ENCODE measurements at regions not wholly inside any gene's neighbourhood (a gene's known extent, or its start where the extent isn't known, plus 50 kb on each side); places are given as distances from the start of the nearest gene placed in this dataset.

DNA sequence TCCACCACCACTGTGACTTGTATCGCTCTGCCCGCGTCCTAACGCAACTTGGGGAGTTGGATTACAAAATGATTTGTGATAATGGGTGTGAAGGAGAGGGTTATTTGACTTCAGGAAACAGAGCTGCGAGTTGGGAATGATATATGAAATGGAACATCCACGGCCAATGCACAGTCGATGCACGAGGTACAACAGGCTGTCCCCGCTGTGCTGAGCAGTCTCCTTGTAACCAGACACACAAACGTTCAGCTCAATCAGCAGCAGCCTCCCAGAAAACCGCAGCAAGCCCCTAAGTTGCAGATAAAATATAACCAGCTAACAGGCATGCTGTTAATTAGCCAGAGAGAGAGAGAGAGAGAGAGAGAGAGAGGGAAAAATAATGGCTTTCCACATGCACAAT, 332.7 kb upstream of the MGMT start:
- no peak overlapping the region for H3K9ac ChIP-seq
- no peaks in the 10 kb centered on the region for H3K27me3 ChIP-seq
- H3K36me3 ChIP-seq: no peaks in the 10 kb centered on the region
- H3K4me2 ChIP-seq: no peak overlapping the region
- H4K20me1 ChIP-seq: no peaks in the 10 kb centered on the region
- no peaks in the 10 kb centered on the region for H3K4me1 ChIP-seq
- H3K27ac ChIP-seq: no peak overlapping the region
- TF ChIP-seq Cebpa-rat (IDR thresholded peaks at IDR 0.05): no peak
- no peaks in the 10 kb centered on the region for H3K9me3 ChIP-seq
- no peak overlapping the region for H3K4me3 ChIP-seq

DNA sequence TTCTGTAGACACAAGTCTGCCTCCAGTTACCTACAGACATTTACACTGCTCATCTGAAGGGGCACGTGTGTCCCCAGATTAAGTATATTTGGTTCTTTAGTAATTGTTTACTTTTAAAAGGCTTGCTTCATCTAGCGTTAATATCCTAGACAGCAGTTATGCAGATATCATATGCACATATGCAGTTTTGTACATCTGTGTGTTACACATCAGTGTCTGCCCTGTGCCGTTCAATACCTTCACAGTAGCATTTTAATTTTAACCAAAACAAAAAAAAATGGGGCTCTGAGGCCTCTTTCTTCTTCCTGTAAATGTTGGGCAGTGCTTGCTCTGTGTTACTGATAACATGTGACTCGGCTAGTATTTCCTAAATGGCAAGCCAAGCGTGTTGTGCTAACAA, 331.4 kb upstream of the MGMT start:
- Histone ChIP-seq H4K20me1 (no peaks in the 10 kb centered on the region), H3K4me1 (peaks cover 7% of the 10 kb centered on the region), H3K27me3 (no peaks in the 10 kb centered on the region), H3K36me3 (no peaks in the 10 kb centered on the region), H3K27ac (no peak overlapping the region), H3K9ac (no peak overlapping the region), H3K9me3 (no peaks in the 10 kb centered on the region), H3K4me2 (no peak overlapping the region), H3K4me3 (no peak overlapping the region)
- no peak for TF ChIP-seq Cebpa-rat (IDR thresholded peaks at IDR 0.05)

DNA sequence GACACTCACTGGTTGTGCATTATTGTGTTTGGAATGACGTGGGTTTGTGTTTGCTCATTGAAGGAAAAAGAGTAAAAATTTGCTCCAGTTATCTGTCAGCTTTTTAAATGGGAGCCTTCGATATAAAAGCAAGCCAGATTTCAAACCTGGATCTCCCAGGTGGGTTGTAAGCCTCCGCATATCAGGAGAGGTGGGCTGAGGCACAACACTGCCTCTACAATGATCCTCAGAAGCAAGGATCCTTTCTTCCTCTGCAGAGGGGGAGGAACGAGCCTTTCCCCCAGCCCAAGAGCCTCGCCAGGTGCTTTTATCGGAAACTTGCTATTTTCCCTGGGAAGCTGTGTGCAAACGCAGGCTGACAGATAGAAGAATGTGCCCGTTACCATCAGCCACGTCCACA, 331.0 kb upstream of the MGMT start:
- Histone ChIP-seq H3K4me1 (peaks cover 12% of the 10 kb centered on the region), H3K4me3 (no peak overlapping the region), H3K27me3 (no peaks in the 10 kb centered on the region), H3K36me3 (no peaks in the 10 kb centered on the region), H4K20me1 (no peaks in the 10 kb centered on the region), H3K9ac (no peak overlapping the region), H3K4me2 (no peak overlapping the region), H3K27ac (no peak overlapping the region), H3K9me3 (no peaks in the 10 kb centered on the region)
- TF ChIP-seq Cebpa-rat (IDR thresholded peaks at IDR 0.05): no peak

DNA sequence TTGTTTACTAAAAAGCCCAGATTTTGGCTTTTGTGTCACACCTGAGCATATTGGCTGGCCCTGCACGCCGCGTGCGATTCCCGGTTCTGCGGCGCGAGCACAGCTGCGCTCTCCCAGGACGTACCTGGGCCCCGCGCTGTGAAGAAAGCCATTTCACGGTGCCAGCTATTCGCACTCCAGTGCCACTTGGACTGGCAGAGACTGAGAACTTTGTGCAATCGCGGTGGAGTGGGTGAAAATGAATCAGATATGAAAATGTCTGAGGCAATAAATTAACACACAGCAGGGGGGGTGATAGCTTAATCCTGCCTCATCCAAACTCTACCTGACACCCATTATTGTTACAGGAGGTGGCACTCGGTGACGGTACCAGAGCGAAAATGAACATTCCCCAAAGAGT, 330.1 kb upstream of the MGMT start:
- Histone ChIP-seq H3K9me3 (no peaks in the 10 kb centered on the region), H3K4me3 (no peak overlapping the region), H3K27ac (no peak overlapping the region), H3K36me3 (no peaks in the 10 kb centered on the region), H3K4me1 (peaks cover 17% of the 10 kb centered on the region), H3K27me3 (no peaks in the 10 kb centered on the region), H3K4me2 (no peak overlapping the region), H3K9ac (no peak overlapping the region), H4K20me1 (no peaks in the 10 kb centered on the region)
- no peak for TF ChIP-seq Cebpa-rat (IDR thresholded peaks at IDR 0.05)

DNA sequence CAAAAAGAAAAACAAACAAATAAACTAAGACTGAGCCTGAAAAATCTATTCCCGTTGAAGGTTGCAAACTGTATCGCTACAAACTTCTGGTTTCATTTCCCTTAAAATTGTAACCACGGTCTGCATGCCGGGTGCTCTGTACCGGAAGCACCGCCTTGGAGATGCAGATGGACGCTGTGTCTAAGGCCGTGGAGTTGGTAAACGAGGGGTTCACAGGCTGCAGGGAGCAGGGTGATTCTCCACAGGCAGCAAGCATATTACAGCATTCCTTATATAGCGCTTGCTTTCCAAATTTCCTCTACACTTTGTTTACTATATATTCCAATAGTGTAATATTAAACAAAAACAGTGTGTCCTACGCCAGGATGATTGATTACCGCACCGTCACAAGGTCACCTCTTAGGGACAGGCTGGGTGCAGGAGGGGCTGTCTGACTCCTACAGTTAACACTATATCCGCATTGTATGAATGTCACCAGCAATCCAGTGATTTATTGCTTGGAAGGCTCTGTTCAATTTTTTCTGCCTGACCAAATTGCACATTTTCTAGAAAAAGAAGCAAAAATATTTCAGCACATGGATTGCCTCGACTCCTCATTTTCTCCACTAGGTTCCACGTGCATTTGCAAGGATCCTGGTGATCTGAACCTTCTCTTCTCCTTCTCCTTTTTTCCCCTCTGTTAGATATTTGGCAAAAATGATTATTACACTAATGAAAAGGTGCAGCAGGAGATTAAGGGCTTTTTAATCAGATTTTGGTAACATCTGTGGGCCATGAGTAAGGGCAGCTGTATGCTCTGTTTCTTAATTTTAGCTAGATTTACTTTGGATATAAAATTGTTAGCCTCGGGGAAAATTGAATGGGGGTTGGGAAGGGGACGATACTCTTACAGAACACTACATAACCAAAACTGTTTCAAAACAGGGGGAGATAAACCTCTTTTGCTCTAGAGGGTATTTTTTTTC, 325.8 kb upstream of the MGMT start:
- TF ChIP-seq Cebpa-rat (IDR thresholded peaks at IDR 0.05): no peak
- no peak overlapping the region for H3K27ac ChIP-seq
- no peaks in the 10 kb centered on the region for H3K27me3 ChIP-seq
- peaks cover 17% of the 10 kb centered on the region for H3K4me1 ChIP-seq
- no peak overlapping the region for H3K9ac ChIP-seq
- no peak overlapping the region for H3K4me3 ChIP-seq
- H3K36me3 ChIP-seq: no peaks in the 10 kb centered on the region
- H4K20me1 ChIP-seq: no peaks in the 10 kb centered on the region
- H3K9me3 ChIP-seq: no peaks in the 10 kb centered on the region
- peak overlapping the region; percentile 51 for H3K4me2 ChIP-seq

DNA sequence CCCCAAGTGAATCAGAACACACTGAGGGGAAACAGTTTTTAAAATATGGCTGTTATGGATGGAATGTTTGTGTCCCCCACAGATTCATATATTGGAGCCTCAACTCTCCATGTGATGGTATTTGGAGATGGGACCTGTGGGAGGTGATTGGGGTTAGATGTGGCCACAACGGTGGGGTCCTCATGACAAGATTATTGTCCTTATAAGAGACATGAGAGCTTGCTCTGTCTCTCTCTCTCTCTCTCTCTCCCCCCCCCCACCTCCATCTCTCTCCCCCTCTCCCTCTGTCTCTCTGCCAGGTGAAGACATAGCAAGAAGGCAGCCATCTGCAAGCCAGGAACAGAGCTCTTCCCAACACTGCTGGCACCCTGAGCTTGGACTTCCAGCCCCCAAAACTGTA, 315.8 kb upstream of the MGMT start:
- Histone ChIP-seq H3K36me3 (no peaks in the 10 kb centered on the region), H3K27me3 (no peaks in the 10 kb centered on the region), H3K4me3 (no peak overlapping the region), H4K20me1 (no peaks in the 10 kb centered on the region), H3K9ac (no peak overlapping the region), H3K4me1 (no peaks in the 10 kb centered on the region), H3K9me3 (no peaks in the 10 kb centered on the region), H3K27ac (no peak overlapping the region), H3K4me2 (no peak overlapping the region)
- TF ChIP-seq Cebpa-rat (IDR thresholded peaks at IDR 0.05): no peak

DNA sequence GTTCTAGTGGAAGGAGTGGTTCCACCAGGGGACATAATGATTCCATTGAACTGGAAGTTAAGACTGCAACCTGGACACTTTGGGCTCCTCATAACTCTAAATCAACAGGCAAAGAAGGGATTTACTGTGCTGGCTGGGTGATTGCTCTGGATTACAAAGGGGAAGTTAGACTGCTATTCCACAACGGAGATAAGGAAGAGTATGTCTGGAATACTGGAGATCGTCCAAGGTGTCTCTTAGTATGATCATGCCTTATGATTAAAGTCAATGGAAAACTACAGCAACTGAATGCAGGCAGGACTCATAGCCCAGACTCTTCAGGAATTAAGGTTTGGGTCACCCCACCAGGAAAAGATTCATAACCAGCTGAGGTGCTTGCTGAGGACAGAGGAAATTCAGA, 310.6 kb upstream of the MGMT start:
- no peaks in the 10 kb centered on the region for H4K20me1 ChIP-seq
- no peak overlapping the region for H3K27ac ChIP-seq
- H3K36me3 ChIP-seq: no peaks in the 10 kb centered on the region
- H3K4me1 ChIP-seq: peaks cover 8% of the 10 kb centered on the region
- H3K4me2 ChIP-seq: no peak overlapping the region
- no peak overlapping the region for H3K9ac ChIP-seq
- H3K9me3 ChIP-seq: no peaks in the 10 kb centered on the region
- TF ChIP-seq Cebpa-rat (IDR thresholded peaks at IDR 0.05): no peak
- no peak overlapping the region for H3K4me3 ChIP-seq
- H3K27me3 ChIP-seq: no peaks in the 10 kb centered on the region

DNA sequence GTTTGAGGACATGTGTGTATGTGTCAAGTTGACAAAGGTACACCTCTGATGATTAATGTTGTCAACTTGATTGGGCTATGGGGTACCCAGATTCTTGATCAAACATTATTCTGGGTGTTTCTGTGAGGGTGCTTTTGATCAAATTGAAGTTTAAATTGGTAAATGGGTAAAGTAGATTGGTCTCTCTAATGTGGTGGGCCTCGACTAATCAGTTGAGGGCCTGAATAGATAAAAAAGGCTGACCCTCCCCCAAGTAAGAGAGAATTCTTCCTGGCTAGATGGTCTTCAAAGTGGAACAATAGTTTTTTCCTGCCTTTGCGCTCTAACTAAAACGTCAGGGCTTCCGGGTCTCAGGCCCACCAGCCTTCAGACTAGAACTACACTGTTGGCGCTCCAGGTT, 309.9 kb upstream of the MGMT start:
- Histone ChIP-seq H3K9me3 (no peaks in the 10 kb centered on the region), H3K4me3 (no peak overlapping the region), H3K9ac (no peak overlapping the region), H4K20me1 (no peaks in the 10 kb centered on the region), H3K4me2 (no peak overlapping the region), H3K36me3 (no peaks in the 10 kb centered on the region), H3K27me3 (no peaks in the 10 kb centered on the region), H3K4me1 (peaks cover 10% of the 10 kb centered on the region), H3K27ac (no peak overlapping the region)
- TF ChIP-seq Cebpa-rat (IDR thresholded peaks at IDR 0.05): no peak

DNA sequence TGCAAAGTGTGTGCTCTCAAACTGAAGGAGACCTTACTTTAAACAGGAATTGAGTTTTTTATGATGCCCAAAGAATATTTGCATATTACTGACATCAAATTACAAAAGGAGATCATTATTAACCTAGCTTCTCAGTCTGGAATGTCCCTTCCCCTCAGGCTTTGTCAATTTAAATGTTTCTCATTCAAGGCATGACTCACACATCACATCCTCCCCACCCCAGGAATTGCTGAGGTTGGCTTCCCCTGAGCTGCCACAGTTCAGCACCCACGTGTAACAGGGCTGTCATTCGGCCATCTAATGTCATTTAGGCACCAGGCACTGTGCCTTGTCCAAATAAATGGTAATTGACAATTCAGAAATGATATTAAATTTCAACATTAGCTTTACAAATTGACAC, 305.9 kb upstream of the MGMT start:
- Histone ChIP-seq H3K4me2 (peak overlapping the region; percentile 13; the same call in 1 of the 2 replicates), H3K9me3 (no peaks in the 10 kb centered on the region; the same call in 1 of the 2 replicates), H3K4me1 (peaks cover 14% of the 10 kb centered on the region), H3K27me3 (no peaks in the 10 kb centered on the region), H3K27ac (no peak overlapping the region), H3K4me3 (no peak overlapping the region), H3K9ac (no peak overlapping the region), H3K36me3 (no peaks in the 10 kb centered on the region), H4K20me1 (no peaks in the 10 kb centered on the region)
- no peak for TF ChIP-seq Cebpa-rat (IDR thresholded peaks at IDR 0.05)

DNA sequence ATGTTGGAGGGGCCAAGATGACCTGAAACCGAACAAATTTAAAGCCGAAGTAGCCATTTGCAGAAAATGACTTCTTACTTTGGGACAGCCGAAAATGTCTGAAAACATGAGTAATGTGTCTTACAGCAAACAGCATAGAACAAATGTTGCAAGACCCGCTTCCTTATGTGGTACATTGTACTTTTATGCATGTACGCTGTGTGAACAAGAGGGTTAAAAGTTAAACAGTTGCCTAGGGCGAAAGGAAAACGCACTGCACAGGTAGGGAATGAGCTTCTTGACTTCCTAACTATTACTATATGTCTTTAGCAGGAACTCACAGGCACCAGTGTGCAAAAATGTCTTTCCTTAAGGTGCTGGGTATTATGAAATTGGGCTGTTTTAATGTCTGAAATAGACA, 303.5 kb upstream of the MGMT start:
- no peaks in the 10 kb centered on the region for H3K27me3 ChIP-seq
- peaks cover 18% of the 10 kb centered on the region for H3K4me1 ChIP-seq
- H3K4me3 ChIP-seq: no peak overlapping the region
- H4K20me1 ChIP-seq: no peaks in the 10 kb centered on the region
- H3K9me3 ChIP-seq: no peaks in the 10 kb centered on the region; the same call in 1 of the 2 replicates
- no peak for TF ChIP-seq Cebpa-rat (IDR thresholded peaks at IDR 0.05)
- no peak overlapping the region for H3K9ac ChIP-seq
- H3K4me2 ChIP-seq: no peak overlapping the region
- H3K27ac ChIP-seq: no peak overlapping the region
- H3K36me3 ChIP-seq: no peaks in the 10 kb centered on the region
